GM10266 (cell line): ENCODE measurements at regions not wholly inside any gene's neighbourhood (a gene's known extent, or its start where the extent isn't known, plus 50 kb on each side); places are given as distances from the start of the nearest gene placed in this dataset.

ENCODE experiments used
- DNase-seq: peaks from one replicate; pipeline ENCODE4 v3.0.0; 2012; ENCODE audit errors: extremely low spot score
- CTCF ChIP-seq: IDR thresholded peaks from 2 replicates; pipeline ENCODE4 v1.5.1; 2012; ENCODE audit warnings: mild to moderate bottlenecking, low read depth; ENCODE audit not compliant: control insufficient read depth, insufficient read depth; ENCODE audit errors: missing control alignments

DNA sequence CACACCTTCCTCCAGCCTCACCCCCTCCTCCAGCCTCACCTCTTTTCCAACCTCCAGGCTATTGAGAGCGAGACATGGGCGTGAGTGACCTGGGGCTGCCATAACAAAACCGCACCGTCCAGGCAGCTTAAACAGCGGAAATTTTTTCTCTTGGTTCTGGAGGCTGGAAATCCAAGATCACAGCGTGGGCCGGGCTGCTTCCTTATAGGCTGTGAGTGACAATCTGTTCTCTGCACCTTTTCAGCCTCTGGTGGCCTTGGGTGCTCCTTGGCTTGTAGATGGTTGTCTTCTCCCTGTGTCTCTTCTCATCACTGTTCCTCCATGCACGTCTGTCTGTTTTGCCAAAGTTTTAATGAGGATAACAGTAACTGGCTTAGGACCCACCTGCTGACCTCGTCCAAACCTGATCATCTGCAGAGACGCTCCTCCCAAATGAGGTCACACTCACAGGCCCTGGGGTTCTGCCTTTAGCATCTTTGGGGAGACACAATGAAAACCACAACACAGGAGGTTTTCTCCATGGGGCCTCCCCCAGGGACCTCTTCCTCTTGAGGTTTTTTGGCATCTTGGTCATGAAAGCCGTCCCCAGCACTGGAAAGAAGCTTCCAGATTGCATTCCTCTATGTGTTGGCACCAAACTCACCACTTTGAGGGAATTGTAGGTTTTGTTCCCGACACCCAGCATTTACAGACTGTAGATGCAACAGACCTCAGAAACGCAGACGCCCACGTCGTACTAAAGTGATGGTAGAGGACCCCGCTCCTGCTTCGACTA, 878.1 kb downstream of the BRD1 start:
- no peak for DNase-seq
- TF ChIP-seq CTCF, result no peak

DNA sequence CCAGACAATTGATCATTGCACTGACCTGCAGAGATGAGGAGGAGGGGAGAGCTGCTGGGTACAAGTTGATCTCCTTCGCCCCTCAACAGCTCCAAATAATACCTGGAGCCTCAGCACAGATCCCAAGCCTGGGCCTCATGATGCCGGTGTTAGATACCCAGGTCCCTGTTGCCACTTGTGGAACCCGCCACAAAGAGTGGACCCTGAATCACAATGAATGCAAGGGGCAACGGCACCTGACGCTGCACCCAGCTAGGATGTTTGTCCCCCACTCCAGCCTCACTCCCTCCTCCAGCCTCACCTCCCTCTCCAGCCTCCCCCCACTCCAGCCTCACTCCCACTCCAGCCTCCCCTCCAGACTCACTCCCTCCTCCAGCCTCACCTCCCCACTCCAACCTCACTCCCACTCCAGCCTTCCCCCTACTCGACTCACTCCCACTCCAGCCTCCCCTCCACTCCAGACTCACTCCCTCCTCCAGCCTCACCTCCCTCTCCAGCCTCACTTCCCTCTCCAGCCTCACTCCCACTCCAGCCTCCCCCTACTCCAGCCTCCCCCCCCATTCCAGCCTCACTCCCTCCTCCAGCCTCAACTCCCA, 879.0 kb downstream of the BRD1 start:
- TF ChIP-seq CTCF, result no peak
- no peak for DNase-seq

DNA sequence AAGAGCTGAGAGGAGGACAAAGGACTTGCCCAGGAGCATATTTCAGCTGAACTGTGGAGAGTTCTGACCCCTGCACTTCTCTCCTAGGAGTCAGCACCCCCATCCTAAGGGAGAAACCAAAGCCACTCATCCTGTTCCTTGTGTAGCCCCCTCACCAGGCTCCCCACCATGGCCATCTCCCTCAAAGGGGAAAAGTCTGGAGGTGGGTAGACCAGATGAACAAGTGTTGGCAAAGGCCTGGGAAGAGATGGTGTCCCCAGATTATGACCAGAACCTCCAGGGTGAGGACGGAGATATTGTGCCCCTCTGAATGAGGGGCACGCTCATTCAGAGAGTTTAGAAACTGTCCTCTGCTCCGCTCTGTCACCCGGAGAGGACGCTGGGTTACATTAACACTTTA, 880.0 kb downstream of the BRD1 start:
- TF ChIP-seq CTCF, result no peak
- DNase-seq, result no peak

DNA sequence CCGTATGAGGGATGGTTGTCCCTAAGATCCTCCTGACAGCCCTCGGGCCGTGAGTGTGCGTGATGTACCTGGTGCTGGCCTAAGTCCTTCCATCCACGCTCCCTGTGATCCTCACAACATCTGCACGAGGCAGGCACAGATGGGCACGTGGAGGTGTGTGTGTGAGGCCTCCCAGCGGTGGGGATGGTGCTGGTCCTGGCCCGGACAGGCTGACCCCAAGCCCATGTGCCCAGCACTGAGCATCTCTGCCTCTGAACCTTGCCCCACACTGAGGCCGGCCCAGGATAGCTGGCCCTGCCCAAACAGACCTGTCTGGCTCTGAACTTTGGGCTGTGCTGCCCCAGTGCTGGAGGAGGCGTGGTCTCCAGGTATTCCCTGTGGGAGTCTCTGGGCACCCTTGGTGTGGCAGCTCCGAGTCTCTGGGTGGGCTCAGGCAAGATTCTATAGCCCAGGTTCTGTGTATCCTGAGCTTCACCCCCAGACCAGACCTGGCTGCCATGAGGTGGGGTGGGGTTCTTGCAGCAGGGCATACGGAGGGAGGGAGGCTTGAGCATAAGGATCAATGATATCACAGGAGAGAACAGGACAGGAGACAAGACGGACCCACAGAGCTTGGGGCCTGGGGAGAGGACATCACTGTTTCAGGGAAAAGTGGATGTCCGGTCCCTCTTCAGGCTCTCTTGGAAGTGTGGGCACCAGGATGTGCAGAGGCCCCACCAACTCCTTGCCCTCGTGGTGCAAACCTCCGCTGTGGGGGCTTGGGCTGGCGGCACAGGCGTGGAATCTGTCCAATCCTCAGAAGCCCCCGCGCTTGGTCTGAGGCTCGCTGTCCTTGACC, 881.8 kb downstream of the BRD1 start:
- no peak for DNase-seq
- no peak for TF ChIP-seq CTCF

GRCh38 chr22:48944751-48945620, 882.7 kb downstream of the BRD1 start:
- no peak for DNase-seq
- no peak for TF ChIP-seq CTCF

- DNase-seq, result no peak
- TF ChIP-seq CTCF, result no peak
Measured at GRCh38 chr22:48944433-48944750, 883.3 kb downstream of the BRD1 start.
